GM18873 (cell line): ENCODE measurements at regions not wholly inside any gene's neighbourhood (a gene's known extent, or its start where the extent isn't known, plus 50 kb on each side); places are given as distances from the start of the nearest gene placed in this dataset.

Experiments
- ATAC-seq: cut with Tn5 transposase; IDR thresholded peaks from one replicate; pipeline ENCODE4 v1.9.1; 2021; ENCODE audit warnings: mild to moderate bottlenecking, moderate library complexity, moderate number of reproducible peaks; ENCODE audit not compliant: unreplicated experiment, low FRiP score

GRCh38 chr6:45714741-45715507, 300.7 kb downstream of the CLIC5 start:
- ATAC-seq, result peak; percentile 25

GRCh38 chr6:45714006-45714730, 301.5 kb downstream of the CLIC5 start:
- ATAC-seq, result no peak
